ENCODE measurements at regions not wholly inside any gene's neighbourhood (a gene's known extent, or its start where the extent isn't known, plus 50 kb on each side); places are given as distances from the start of the nearest gene placed in this dataset.

- TF ChIP-seq CTCF (IDR thresholded peaks at IDR 0.05), result peak; percentile 42
- no peak for TF ChIP-seq EZH2phosphoT487 (IDR thresholded peaks at IDR 0.05)
- no peak for TF ChIP-seq EZH2 (IDR thresholded peaks at IDR 0.05)
- H3K27ac Mint-ChIP-seq, result no peak overlapping the region
Observed at GRCh38 chr4:136329042-136329662, 1203.1 kb downstream of the PCDH18 start.

GRCh38 chr4:136328131-136328530 is 1204.2 kb downstream of the PCDH18 start:
- Histone ChIP-seq H3K4me3 (no peak overlapping the region), H3K79me2 (ENCODE audit: low read depth) (no peaks in the 10 kb centered on the region), H4K20me1 (ENCODE audit: low read depth) (no peaks in the 10 kb centered on the region), H3K36me3 (no peaks in the 10 kb centered on the region), H3K4me2 (no peak overlapping the region), H3K9ac (no peak overlapping the region), H3K27ac (no peak overlapping the region), H3K4me1 (no peaks in the 10 kb centered on the region), H3K27me3 (no peaks in the 10 kb centered on the region), H2AFZ (replicated peaks) (no peak overlapping the region), H3K9me3 (ENCODE audit: low read depth) (no peaks in the 10 kb centered on the region), H3F3A (ENCODE audit: low read depth) (no peaks in the 10 kb centered on the region)
- H3K36me3 Mint-ChIP-seq, result no peaks in the 10 kb centered on the region
- no peaks in the 10 kb centered on the region for H3K27me3 Mint-ChIP-seq (ENCODE audit: insufficient read depth, low read depth)
- H3K4me3 Mint-ChIP-seq, result no peak overlapping the region
- H3K9me3 Mint-ChIP-seq, result no peaks in the 10 kb centered on the region
- no peak overlapping the region for H3K27ac Mint-ChIP-seq
- TF ChIP-seq EZH2phosphoT487 (IDR thresholded peaks at IDR 0.05) (no peak), EZH2 (IDR thresholded peaks at IDR 0.05) (no peak), CTCF (IDR thresholded peaks at IDR 0.05) (no peak)
- H3K4me1 Mint-ChIP-seq, result no peaks in the 10 kb centered on the region
- DNase-seq (ENCODE audit: low spot score), result no peak

More at GRCh38 chr4:136329042-136329662, 1203.1 kb downstream of the PCDH18 start:
- Histone ChIP-seq H3K36me3 (no peaks in the 10 kb centered on the region), H3F3A (ENCODE audit: low read depth) (no peaks in the 10 kb centered on the region), H3K4me2 (no peak overlapping the region), H2AFZ (replicated peaks) (peak overlapping the region; percentile 61), H3K79me2 (ENCODE audit: low read depth) (no peaks in the 10 kb centered on the region), H3K27me3 (no peaks in the 10 kb centered on the region), H3K27ac (no peak overlapping the region), H3K9me3 (ENCODE audit: low read depth) (no peaks in the 10 kb centered on the region), H3K9ac (no peak overlapping the region), H3K4me3 (no peak overlapping the region), H4K20me1 (ENCODE audit: low read depth) (no peaks in the 10 kb centered on the region), H3K4me1 (no peaks in the 10 kb centered on the region)
- DNase-seq (ENCODE audit: low spot score), result peak; percentile 19
- no peaks in the 10 kb centered on the region for H3K36me3 Mint-ChIP-seq
- H3K27me3 Mint-ChIP-seq (ENCODE audit: insufficient read depth, low read depth), result no peaks in the 10 kb centered on the region
- H3K4me3 Mint-ChIP-seq, result no peak overlapping the region
- H3K4me1 Mint-ChIP-seq, result no peaks in the 10 kb centered on the region
- no peaks in the 10 kb centered on the region for H3K9me3 Mint-ChIP-seq

- Mint-ChIP-seq H3K27me3 (ENCODE audit: insufficient read depth, low read depth) (no peaks in the 10 kb centered on the region), H3K36me3 (no peaks in the 10 kb centered on the region), H3K9me3 (no peaks in the 10 kb centered on the region), H3K4me1 (no peaks in the 10 kb centered on the region), H3K27ac (no peak overlapping the region), H3K4me3 (no peak overlapping the region)
- Histone ChIP-seq H3K4me3 (no peak overlapping the region), H3K4me2 (no peak overlapping the region), H3K79me2 (ENCODE audit: low read depth) (no peaks in the 10 kb centered on the region), H4K20me1 (ENCODE audit: low read depth) (no peaks in the 10 kb centered on the region), H3K9ac (no peak overlapping the region), H3K9me3 (ENCODE audit: low read depth) (no peaks in the 10 kb centered on the region), H3K4me1 (no peaks in the 10 kb centered on the region), H3K27ac (no peak overlapping the region), H3K36me3 (no peaks in the 10 kb centered on the region), H2AFZ (replicated peaks) (no peak overlapping the region), H3K27me3 (no peaks in the 10 kb centered on the region), H3F3A (ENCODE audit: low read depth) (no peaks in the 10 kb centered on the region)
- no peak for TF ChIP-seq EZH2 (IDR thresholded peaks at IDR 0.05)
- no peak for TF ChIP-seq EZH2phosphoT487 (IDR thresholded peaks at IDR 0.05)
- TF ChIP-seq CTCF (IDR thresholded peaks at IDR 0.05), result no peak
- DNase-seq (ENCODE audit: low spot score), result no peak
Observed at GRCh38 chr4:136320465-136320813, 1211.9 kb downstream of the PCDH18 start.
